Ishikawa (cell line): ENCODE measurements at regions not wholly inside any gene's neighbourhood (a gene's known extent, or its start where the extent isn't known, plus 50 kb on each side); places are given as distances from the start of the nearest gene placed in this dataset.

Experiments used
- CEBPB ChIP-seq: IDR thresholded peaks from 2 replicates; pipeline ENCODE4 v1.6.1; 2012
- CREB1 ChIP-seq: IDR thresholded peaks from 2 replicates; pipeline ENCODE4 v1.6.1; 2012; ENCODE audit warnings: low read depth
- EGR1 ChIP-seq: IDR thresholded peaks from 2 replicates; pipeline ENCODE4 v1.6.1; 2012
- EP300 ChIP-seq: IDR thresholded peaks from 2 replicates; pipeline ENCODE4 v1.6.1; 2012; ENCODE audit warnings: borderline replicate concordance
- FOXM1 ChIP-seq: IDR thresholded peaks from 2 replicates; pipeline ENCODE4 v1.6.1; 2012; ENCODE audit warnings: low read depth, borderline replicate concordance
- MAX ChIP-seq: IDR thresholded peaks from 2 replicates; pipeline ENCODE4 v1.6.1; 2012
- NFIC ChIP-seq: IDR thresholded peaks from 2 replicates; pipeline ENCODE4 v1.6.1; 2012
- RAD21 ChIP-seq: IDR thresholded peaks from 2 replicates; pipeline ENCODE4 v1.6.1; 2012; ENCODE audit warnings: low read depth
- TAF1 ChIP-seq: IDR thresholded peaks from 2 replicates; pipeline ENCODE4 v1.6.1; 2012; ENCODE audit warnings: low read depth, mild to moderate bottlenecking
- TEAD4 ChIP-seq: IDR thresholded peaks from 2 replicates; pipeline ENCODE4 v1.6.1; 2012
- YY1 ChIP-seq: IDR thresholded peaks from 2 replicates; pipeline ENCODE4 v1.6.1; 2012; ENCODE audit warnings: low read depth
- ZBTB7A ChIP-seq: IDR thresholded peaks from 2 replicates; pipeline ENCODE4 v1.6.1; 2012; ENCODE audit warnings: low read depth
- TF ChIP-seq, protein P1 (sequence below): IDR thresholded peaks from 2 replicates; pipeline ENCODE4 v1.6.1; 2012
- TF ChIP-seq, protein P2 (sequence below): IDR thresholded peaks from 2 replicates; pipeline ENCODE4 v1.6.1; 2012; ENCODE audit warnings: low read depth, mild to moderate bottlenecking

DNA sequence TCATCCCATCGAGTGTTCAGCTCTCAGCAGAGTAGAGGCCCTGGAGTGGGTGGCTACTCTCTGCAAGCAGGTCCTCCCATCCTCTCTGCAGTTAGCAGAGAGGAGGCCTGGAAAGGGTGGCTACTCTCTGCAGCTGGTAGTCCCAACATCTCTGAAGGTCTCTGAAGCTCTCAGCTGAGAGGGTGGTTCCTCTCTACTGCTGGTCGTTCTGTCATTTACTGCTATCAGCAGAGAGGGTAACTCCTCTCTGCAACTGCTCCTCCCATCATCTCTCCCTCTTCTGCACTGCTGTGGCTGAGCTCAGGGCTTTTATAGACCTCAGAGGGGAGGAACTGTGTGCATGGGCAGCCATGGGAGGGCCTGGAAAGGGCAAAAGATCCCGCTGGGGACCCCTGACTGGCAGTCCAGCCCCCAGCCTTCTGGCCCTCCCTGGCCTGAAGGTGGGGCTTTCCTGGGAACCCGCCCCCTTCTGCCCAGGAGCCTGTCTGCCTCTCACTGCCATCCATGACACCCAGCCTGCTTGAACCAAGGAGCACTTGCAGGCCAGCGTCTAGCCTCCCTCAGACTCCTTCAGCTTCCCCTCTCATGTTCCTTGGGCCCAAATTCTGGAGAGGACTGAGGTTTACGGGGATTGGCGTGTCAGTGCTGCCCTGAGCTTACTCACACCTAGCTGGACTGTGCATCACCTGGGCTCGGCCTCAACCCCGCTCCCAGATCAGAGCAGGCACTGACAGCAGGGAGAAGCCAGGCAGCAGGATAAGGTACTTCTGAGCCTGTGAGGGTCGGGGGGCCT, 898.3 kb upstream of the NEGR1 start:
- TF ChIP-seq TEAD4 (no peak), EGR1 (no peak), ZBTB7A (no peak), YY1 (no peak), FOXM1 (no peak), NFIC (no peak), TAF1 (no peak), CEBPB (no peak), MAX (no peak), EP300 (no peak), RAD21 (no peak), CREB1 (no peak)
- TF ChIP-seq, protein P1, sequence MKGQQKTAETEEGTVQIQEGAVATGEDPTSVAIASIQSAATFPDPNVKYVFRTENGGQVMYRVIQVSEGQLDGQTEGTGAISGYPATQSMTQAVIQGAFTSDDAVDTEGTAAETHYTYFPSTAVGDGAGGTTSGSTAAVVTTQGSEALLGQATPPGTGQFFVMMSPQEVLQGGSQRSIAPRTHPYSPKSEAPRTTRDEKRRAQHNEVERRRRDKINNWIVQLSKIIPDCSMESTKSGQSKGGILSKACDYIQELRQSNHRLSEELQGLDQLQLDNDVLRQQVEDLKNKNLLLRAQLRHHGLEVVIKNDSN, result no peak
- TF ChIP-seq, protein P2, sequence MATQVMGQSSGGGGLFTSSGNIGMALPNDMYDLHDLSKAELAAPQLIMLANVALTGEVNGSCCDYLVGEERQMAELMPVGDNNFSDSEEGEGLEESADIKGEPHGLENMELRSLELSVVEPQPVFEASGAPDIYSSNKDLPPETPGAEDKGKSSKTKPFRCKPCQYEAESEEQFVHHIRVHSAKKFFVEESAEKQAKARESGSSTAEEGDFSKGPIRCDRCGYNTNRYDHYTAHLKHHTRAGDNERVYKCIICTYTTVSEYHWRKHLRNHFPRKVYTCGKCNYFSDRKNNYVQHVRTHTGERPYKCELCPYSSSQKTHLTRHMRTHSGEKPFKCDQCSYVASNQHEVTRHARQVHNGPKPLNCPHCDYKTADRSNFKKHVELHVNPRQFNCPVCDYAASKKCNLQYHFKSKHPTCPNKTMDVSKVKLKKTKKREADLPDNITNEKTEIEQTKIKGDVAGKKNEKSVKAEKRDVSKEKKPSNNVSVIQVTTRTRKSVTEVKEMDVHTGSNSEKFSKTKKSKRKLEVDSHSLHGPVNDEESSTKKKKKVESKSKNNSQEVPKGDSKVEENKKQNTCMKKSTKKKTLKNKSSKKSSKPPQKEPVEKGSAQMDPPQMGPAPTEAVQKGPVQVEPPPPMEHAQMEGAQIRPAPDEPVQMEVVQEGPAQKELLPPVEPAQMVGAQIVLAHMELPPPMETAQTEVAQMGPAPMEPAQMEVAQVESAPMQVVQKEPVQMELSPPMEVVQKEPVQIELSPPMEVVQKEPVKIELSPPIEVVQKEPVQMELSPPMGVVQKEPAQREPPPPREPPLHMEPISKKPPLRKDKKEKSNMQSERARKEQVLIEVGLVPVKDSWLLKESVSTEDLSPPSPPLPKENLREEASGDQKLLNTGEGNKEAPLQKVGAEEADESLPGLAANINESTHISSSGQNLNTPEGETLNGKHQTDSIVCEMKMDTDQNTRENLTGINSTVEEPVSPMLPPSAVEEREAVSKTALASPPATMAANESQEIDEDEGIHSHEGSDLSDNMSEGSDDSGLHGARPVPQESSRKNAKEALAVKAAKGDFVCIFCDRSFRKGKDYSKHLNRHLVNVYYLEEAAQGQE, result no peak
